ENCODE measurements at regions not wholly inside any gene's neighbourhood (a gene's known extent, or its start where the extent isn't known, plus 50 kb on each side); places are given as distances from the start of the nearest gene placed in this dataset.
"Not testable (repeated sequence)": the region's sequence is repeated elsewhere in the genome, so short reads cannot be mapped to it uniquely, and the experiment has no call there.

- DNase-seq, result peak; percentile 1
These were observed 102.6 kb upstream of the PRKX start for GRCh38 chrX:3815896-3816664.

- no peak for DNase-seq
These were observed 98.2 kb upstream of the PRKX start for GRCh38 chrX:3811331-3812311.

GRCh38 chrX:3807906-3808305 lies 94.5 kb upstream of the PRKX start:
- DNase-seq, result no peak

GRCh38 chrX:3806630-3807029 lies 93.2 kb upstream of the PRKX start:
- no peak for DNase-seq

- no peak for DNase-seq
These were observed 90.3 kb upstream of the PRKX start for GRCh38 chrX:3803713-3804112.

- no peak for DNase-seq
These were observed 89.9 kb upstream of the PRKX start for GRCh38 chrX:3803305-3803704.

- DNase-seq, result not testable (repeated sequence)
These were observed 82.0 kb upstream of the PRKX start for GRCh38 chrX:3795411-3795810.

- no peak for DNase-seq
These were observed 78.0 kb upstream of the PRKX start for GRCh38 chrX:3791449-3791848.

GRCh38 chrX:3788494-3789233 lies 75.2 kb upstream of the PRKX start:
- DNase-seq, result no peak

GRCh38 chrX:3787856-3788255 lies 74.4 kb upstream of the PRKX start:
- DNase-seq, result no peak

GRCh38 chrX:3785822-3786221 lies 72.4 kb upstream of the PRKX start:
- not testable (repeated sequence) for DNase-seq

- DNase-seq, result no peak
These were observed 67.1 kb upstream of the PRKX start for GRCh38 chrX:3780564-3780963.

- no peak for DNase-seq
These were observed 66.1 kb upstream of the PRKX start for GRCh38 chrX:3779546-3779945.

GRCh38 chrX:3777416-3777815 lies 64.0 kb upstream of the PRKX start:
- DNase-seq, result no peak

- no peak for DNase-seq
These were observed 58.3 kb upstream of the PRKX start for GRCh38 chrX:3771766-3772165.

GRCh38 chrX:3768881-3769280 lies 55.4 kb upstream of the PRKX start:
- no peak for DNase-seq

Data from KG1 (cell line).